HuH-7.5 (cell line): ENCODE measurements at regions not wholly inside any gene's neighbourhood (a gene's known extent, or its start where the extent isn't known, plus 50 kb on each side); places are given as distances from the start of the nearest gene placed in this dataset.
"Not testable (repeated sequence)": the region's sequence is repeated elsewhere in the genome, so short reads cannot be mapped to it uniquely, and the experiment has no call there.

Source experiments
- DNase-seq: peaks from one replicate; pipeline ENCODE4 v3.0.0; 2011; ENCODE audit warnings: low spot score

DNA sequence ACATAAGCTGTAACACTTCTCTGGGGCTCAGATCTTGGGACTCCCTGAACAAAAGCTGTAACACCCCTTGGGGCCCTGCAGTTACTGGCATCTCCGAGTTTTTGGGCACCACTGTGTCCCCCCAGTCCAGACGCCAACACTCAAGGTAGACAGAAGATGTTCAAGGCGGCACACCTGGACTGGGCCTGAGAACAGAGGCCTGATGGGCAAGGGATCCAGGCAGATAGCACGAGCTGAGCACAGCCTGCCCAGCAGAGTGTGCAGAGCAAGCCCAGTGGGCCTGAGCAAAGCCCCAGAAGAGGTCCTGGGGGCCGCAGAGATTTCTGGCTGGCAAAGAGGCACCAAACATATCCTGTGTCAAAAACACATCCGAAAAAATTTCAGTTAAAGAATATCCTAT, 1163.3 kb upstream of the PRR20A start:
- no peak for DNase-seq

DNA sequence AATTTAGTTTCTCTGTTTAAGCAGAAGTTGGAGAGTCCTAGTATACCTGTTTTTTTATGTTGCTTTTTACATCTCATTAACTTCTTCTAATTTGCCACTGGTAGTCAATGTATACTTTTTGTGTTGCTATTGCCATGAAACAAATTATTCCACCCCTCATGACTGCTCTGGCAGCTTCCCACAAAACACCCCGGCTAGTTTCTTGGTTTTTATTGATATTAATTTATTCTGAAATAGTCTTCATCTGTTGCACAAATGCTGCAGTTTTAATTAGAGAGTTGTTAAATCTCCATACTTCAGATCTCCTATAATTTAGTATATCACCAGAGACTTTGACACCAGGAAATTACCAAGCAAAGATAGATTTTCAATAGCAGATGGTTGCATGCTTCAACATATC, 1159.3 kb upstream of the PRR20A start:
- DNase-seq = no peak

DNA sequence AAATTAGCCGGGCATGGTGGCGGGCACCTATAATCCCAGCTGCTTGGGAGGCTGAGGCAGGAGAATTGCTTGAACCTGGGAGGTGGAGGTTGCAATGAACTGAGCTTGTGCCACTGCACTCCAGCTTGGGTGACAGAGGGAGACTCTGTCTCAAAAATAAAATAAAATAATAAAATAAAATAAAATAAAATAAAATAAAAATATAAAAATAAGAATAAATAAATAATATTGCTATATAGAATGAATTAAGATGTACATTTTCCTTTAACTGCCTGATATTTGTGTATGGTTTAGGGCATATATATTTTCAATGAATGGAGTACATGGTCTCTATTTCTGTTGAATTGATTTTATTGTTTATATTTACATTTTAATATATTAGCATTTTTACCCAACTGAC, 1156.7 kb upstream of the PRR20A start:
- not testable (repeated sequence) for DNase-seq

DNA sequence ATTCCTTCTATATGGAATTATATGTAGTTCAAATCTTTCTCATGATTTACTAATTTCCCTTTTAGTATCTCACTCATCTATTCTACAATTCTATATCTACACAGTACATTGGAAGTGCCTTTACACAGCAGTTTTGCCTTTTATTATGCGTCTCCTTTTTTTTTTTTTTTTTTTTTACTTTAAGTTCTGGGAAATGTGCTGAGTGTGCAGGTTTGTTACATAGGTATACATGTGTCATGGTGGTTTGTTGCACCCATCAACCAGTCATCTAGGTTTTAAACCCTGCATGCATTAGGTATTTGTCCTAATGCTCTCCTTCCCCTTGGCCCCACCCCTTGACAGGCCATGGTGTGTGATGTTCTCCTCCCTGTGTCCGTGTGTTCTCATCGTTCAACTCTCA, 1150.1 kb upstream of the PRR20A start:
- DNase-seq = no peak

DNA sequence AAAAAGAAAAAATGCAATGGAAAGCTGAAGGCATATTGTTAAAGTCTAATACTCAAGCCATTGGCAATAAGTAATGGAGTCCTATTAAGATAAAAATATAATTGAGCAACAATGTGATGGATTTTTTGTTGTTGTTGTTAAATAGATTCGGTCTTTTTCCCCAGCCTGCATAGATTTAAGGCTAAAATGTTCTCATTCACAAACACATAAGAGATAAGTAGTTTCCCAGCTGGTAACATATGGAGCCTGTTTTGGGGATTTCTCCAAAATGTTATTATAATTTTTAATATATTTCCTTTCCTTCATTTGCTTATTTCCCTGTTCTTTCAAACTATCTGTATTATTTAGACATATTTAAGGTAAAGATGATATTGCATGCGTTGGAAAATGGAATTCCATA, 1149.1 kb upstream of the PRR20A start:
- DNase-seq = no peak

DNA sequence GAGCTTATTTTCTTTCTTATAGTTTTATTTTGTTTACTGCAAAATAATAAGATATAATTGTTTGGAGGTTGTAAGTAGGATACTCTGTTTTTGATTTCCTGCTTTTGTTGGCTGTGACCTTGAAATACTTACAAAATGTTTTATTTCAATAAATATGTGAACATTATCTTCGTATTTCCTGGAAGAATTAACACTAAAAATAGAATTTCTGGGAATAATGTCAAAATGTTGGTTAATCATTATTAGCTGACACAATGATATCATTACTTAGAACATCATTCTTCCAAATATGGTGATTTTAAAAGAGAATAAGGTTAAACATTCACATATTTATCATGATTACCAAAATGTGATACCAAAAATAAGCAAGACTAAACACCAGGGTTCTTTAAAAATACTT, 1148.6 kb upstream of the PRR20A start:
- no peak for DNase-seq

DNA sequence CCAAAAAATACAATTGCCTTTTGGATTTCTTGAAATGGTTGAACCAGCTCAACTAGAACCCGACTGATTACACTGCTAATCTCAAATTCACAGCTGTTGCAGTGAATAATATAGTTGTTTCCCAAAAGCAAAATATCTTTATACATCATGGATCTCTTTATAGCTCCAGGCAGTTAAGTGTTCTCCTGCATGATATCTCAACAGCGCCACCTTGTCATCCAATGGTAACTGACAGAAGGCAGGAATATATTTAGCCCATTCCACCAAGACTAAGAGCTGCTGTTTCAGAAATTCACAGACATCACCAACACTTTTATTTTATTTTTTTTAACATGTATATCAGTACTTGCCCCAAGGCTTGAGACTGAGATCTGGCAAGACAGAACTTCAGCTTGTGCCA, 1141.0 kb upstream of the PRR20A start:
- no peak for DNase-seq

DNA sequence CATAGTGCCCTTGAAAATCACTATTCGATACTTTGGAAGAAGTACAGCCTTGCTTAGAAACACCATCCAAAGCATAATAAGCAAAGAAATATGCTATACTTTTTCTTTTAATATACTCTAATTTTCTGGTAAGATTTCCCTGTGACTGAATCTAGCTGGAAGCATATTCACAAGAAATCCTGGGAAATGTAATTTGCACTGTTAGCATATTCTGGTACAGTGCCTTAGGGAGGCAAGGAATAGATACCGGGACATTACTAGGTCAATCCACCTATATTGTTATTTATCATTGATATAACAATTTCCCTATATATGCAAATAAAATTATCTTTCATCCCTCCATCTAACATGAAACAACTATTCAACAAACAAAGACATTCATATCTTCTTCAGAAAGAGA, 1131.3 kb upstream of the PRR20A start:
- no peak for DNase-seq

DNA sequence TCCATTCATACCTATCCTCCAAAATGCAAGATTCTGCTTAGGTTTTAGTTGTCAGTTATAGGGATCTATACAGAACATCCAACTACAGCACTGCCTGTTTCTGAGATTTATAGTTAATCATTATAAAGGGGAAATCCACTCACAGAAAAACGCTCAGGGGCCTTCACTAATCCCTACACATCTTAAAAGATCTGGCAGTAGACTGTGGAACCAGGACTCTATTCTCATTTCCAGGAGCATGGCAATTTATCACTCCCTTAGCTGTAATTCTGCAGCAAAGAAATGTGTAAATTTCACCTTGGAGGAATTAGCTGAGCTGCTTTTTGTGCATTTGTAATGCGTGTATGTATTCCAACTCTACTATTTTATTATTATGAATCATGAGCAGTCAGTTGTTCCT, 1128.1 kb upstream of the PRR20A start:
- no peak for DNase-seq

DNA sequence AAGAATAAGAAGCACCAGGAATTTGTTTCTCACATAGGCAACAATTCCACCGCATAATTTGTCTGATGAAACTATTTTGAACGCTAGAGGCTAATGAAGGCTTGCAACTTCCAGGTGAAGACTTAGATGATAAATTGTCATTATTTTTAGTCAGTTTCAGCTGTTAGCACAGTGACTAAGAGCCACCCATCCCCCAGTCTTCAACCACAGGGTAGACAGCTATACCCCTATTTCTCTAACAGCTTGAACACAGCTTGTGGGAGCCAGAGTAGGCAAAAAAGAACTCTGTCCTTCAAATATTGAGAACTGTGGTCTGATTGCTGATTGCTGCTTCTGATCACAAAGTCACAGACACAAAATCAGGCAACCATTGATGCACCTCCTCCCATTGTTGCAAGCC, 1124.8 kb upstream of the PRR20A start:
- DNase-seq = no peak

DNA sequence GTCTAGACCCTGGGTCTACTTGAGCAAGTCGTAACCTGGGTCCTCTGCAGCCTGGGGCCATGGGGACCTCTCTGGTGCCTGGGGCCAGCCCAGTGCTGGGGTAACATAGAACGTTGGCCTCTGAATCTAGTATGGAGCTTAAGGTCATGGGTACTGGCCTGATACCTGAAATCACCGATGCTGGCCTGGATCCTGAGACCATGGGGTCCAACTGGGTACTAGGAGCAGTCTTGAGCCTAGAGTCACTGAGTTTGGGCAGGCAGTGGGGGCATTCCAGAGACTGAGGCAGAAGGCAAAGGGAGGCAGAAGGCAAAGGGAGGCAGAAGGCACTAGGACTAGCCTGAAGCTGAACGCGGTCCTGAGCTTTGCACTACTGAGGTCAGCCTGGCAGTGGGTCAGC, 1121.1 kb upstream of the PRR20A start:
- DNase-seq = no peak

DNA sequence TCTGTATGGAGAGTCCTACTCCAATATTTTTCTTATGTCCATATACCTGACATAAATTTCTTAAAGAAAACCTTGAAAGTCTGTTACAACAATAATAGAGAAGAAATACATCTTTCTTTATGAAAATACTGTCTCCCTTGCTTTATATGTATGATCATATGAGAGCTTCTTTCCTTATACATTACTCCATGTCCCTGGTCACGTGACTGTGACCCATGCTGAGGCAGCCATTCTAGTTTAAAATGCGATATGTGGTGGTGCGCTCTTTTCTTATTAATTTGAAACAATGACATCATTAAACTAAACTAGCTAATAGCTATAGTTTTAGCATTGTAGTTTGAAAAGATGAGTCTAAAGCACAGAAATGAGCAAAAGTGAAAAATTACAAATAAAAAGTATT, 1120.3 kb upstream of the PRR20A start:
- no peak for DNase-seq

DNA sequence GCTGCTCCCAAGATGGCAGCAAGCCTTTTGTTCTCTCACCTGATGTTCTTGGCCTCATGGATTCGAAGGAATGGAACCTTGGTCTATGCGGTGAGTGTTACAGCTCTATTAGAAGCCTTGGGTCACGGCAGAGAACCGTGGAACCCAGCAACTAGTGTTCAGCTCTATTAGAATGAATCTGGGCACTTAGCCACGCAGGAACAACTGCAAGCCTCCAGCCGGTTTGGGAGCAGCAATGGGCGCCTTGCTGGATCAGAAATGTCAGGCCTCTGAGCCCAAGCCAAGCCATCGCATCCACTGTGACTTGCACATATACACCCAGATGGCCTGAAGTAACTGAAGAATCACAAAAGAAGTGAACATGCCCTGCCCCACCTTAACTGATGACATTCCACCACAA, 1100.7 kb upstream of the PRR20A start:
- no peak for DNase-seq

DNA sequence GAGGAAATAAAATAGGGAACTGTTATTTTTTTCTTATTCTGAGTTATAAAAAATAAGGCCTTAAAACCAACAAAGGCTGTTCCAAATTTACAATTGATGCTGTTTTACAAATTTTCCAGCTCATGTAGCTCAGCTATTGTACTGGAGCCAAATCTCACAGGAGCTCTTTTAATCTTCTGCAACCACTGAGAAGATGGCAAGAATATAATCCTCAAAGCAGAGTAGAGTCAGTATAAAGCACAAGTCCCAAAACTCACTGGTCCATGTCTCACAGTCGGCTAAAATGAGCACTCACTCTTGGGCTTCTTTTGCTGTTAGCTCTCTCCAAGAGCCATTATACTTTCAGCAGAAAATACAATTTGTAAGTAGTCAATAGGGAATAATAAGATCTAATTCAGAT, 1074.4 kb upstream of the PRR20A start:
- DNase-seq = no peak

DNA sequence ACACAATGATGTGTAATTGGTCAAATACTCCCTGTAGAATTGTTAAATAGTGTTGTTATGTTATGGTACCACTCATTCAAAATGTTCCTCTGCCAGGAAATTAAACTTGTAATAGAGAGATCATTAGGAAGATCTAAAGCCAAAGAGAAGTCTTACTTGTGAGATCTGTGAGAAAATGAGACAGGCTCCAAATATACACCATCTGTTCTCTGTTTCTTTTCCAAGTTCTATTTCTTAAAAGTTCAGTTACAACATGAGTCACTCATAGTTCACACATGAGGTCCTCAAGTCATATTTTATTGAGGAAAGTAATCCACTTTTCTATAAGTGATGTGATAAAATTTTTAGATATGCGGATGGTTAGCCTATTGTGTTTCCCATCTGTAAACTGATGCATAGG, 1038.1 kb upstream of the PRR20A start:
- DNase-seq = no peak

DNA sequence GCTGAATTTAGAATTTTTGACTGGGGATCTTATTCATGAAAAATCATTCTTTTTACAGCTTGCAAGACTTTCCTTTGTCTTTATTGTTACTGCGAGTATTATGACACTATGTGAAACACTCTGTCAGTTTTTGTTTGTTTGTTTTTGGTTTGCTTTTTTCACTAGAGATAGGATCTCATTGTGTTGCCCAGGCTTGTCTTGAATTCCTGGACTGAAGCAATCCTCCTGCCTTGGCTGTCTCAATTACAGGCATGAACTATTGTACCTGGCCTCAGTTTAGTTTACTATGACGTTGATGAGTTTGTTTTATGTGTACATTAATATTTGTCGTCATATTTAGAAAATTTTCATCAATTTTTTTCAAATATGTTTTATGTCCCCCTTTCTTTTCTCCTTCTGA, 1030.0 kb upstream of the PRR20A start:
- no peak for DNase-seq

DNA sequence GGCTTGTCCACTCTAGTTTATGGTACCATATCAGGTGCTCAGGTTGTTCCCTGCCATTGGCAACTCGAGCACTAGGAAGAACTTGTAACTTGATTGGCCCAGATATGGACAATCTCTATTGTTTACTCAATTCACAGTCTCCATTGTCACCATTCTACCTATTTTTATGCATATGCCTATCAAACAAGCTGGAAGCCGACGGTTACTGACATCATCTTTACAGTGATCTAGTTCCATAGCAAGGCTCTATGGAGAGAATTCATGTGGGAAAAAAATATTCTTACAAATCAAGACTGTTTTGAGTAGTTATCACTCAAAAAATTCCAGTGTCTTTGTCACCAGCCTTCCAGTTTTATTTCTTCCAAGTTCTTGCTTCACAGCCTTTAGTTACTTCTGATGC, 1006.2 kb upstream of the PRR20A start:
- no peak for DNase-seq

DNA sequence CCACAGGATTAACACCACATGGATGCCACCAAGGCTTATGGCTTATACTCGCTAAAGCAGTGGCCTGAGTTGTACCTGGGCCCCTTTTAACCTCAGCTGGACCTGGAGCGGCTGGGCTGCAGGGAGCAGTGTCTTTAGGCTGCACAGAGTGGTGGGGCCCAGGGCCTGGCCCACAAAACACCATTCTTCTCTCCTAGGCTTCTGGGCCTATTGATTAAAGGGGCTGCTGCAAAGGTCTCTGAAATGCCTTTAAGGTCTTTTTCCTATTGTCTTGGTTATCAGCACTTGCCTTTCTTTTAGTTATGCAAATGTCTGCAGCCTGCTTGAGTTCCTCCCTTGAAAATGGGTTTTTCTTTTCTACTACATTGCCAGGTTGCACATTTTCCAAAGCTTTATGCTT, 973.9 kb upstream of the PRR20A start:
- no peak for DNase-seq

DNA sequence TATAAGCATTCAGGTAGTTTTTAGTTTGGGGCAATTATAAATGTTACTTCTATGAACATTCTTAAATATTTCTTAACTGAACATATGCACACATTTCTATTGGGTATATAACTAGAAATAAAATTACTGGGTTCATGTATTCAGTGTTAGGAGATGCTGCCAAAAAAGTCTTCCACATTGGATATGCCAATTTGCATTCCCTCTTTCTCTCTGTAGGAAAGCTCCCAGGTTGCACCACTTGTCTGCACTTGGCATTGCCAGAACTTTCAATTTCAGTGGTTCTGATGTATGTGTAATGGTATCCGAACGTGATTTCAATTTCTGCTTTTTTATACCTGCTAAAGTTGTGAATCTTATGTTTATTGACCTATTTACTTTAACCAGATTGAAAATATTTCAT, 972.1 kb upstream of the PRR20A start:
- no peak for DNase-seq

DNA sequence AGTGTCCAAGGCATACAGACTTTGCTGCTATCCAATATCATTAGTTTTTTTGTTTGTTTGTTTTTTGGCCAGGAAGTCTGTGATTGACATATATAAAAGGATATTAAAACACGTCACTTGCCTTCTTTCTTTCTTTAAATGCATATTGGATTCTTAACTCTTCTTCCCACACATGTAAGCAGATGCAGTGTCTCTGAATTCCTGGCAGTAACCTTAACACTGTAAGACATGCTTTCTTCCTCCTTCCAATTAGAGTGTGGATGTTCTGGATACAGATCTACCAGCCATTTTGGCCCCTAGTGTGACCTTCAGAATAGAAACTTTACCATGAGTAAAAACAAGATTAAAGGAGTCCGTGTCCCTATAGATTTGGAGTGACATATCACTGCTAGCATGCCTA, 967.4 kb upstream of the PRR20A start:
- no peak for DNase-seq

DNA sequence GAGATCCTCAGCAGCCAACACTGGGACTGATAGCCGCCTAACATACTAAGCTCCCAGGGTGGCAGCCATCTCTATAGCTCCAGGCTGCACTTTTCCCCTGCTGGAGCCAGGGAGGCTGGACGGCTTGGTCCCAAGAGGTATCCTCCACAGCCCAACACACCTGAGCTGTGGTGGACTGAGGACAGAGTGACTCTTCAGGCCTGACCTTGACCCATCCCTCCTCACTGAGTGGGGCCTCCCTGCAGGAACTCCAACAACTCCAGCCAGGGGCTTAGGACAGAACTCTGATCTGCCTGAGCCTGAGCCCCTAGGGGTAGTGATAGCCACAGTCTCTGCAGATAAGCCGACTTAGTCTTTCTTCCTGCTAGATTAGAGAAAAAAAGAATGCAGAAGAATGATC, 958.1 kb upstream of the PRR20A start:
- DNase-seq = no peak

DNA sequence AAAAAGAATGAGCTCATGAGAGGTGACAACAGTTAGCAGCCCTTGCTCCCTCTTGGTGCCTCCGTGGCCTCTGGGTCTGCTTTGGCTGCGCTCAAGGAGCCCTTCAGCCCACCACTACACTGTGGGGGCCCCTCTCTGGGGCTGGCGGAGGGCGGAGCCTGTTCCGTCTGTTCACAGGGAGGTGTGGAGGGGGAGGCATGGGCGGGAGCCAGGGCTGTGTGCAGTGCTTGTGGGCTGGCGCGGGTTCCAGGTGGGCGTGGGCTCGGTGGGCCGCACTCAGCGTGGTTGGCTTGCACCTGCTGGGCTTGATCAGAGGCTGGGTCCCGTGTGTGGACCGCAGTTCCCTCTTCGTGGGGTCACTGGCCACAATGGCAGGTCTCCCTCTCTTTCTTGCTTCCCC, 953.4 kb upstream of the PRR20A start:
- DNase-seq = no peak

DNA sequence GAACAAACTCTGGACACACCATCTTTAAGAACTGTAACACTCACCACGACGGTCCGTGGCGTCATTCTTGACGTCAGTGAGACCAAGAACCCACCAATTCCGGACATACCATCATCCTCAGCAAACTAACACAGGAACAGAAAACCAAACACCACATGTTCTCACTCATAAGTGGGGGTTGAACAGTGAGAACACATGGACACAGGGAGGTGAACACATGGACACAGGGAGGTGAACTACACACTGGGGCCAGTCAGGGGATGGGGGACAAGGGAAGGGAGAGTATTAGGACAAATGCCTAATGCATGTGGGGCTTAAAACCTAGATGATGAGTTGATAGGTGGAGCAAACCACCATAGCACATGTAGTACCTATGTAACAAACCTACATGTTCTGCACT, 952.1 kb upstream of the PRR20A start:
- not testable (repeated sequence) for DNase-seq

DNA sequence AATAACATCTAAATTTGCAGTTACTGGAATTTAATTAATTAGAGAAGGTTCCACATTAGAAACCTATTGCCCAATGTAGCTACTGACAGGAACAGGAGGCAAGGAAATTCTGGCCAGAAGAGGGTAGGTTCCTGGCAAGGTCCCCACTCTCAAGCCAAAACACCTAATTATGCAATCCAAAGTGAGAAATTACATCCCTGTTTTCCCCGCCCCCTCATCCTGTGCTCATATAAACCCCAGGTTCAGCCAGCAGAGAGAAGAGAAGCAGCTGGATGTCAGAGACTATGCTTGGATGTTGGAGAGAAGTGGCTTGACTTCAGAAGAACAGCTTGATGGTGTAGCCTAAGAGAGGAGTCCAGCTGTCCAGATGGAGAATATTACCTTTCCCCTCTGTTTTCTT, 951.3 kb upstream of the PRR20A start:
- DNase-seq = no peak

DNA sequence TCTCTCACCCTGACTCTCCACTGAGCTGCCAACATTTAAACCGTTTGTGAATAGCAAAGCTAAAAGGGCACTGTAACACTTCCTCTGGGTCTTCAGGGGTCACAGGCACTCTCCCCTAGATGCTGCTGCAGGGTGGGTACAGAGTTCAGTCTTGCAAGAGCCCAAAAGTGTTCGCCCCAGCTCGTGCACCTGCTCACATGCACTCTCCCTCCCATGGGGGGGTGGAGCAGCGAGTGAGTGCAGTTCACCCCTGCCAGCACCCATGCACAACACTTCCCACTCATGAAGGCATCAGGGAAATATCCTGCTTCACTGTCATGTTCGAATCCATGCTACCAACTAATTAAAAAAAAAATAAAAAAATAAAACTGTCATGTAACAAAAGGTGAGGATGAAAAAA, 950.7 kb upstream of the PRR20A start:
- DNase-seq = no peak

DNA sequence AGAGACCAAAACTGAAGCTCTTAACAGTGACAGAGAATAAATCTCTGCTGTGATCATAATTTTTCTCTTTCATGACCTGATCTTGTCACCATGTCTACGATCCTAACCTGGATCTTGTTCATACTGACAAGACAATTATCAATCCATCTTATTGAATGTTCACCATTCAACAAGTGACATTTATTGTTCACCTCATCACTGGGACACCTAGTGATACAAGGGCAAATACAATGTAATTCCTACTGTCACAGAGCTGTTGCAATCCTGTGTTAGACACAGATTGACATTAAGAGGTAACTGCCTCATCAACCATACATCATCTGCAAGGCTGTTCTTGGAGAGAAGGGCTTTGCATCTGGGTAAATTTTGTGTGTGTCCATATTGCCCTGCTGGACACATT, 942.4 kb upstream of the PRR20A start:
- no peak for DNase-seq
